ENCODE measurements at regions not wholly inside any gene's neighbourhood (a gene's known extent, or its start where the extent isn't known, plus 50 kb on each side); places are given as distances from the start of the nearest gene placed in this dataset.
"Not testable (repeated sequence)": the region's sequence is repeated elsewhere in the genome, so short reads cannot be mapped to it uniquely, and the experiment has no call there.

GRCh38 chr7:101740981-101741725, 76.3 kb upstream of the CUX1 start:
- no peak for DNase-seq (ENCODE audit: extremely low read depth, low read depth, low spot score)

GRCh38 chr7:101743241-101743994, 74.0 kb upstream of the CUX1 start:
- DNase-seq (ENCODE audit: extremely low read depth, low read depth, low spot score), result no peak

- DNase-seq (ENCODE audit: extremely low read depth, low read depth, low spot score), result no peak
Measured at GRCh38 chr7:101743995-101744360, 73.4 kb upstream of the CUX1 start.

GRCh38 chr7:101744588-101744987, 72.8 kb upstream of the CUX1 start:
- no peak for DNase-seq (ENCODE audit: extremely low read depth, low read depth, low spot score)

GRCh38 chr7:101746314-101746713, 71.1 kb upstream of the CUX1 start:
- DNase-seq (ENCODE audit: extremely low read depth, low read depth, low spot score), result no peak

GRCh38 chr7:101747053-101747878, 70.2 kb upstream of the CUX1 start:
- no peak for DNase-seq (ENCODE audit: extremely low read depth, low read depth, low spot score)

GRCh38 chr7:101747879-101748345, 69.5 kb upstream of the CUX1 start:
- no peak for DNase-seq (ENCODE audit: extremely low read depth, low read depth, low spot score)

- no peak for DNase-seq (ENCODE audit: extremely low read depth, low read depth, low spot score)
Measured at GRCh38 chr7:101749891-101750290, 67.5 kb upstream of the CUX1 start.

- no peak for DNase-seq (ENCODE audit: extremely low read depth, low read depth, low spot score)
Measured at GRCh38 chr7:101753316-101753715, 64.1 kb upstream of the CUX1 start.

GRCh38 chr7:101754424-101755159, 62.8 kb upstream of the CUX1 start:
- no peak for DNase-seq (ENCODE audit: extremely low read depth, low read depth, low spot score)

GRCh38 chr7:101757879-101758278, 59.5 kb upstream of the CUX1 start:
- no peak for DNase-seq (ENCODE audit: extremely low read depth, low read depth, low spot score)

GRCh38 chr7:101758519-101758918, 58.9 kb upstream of the CUX1 start:
- not testable (repeated sequence) for DNase-seq (ENCODE audit: extremely low read depth, low read depth, low spot score)

- no peak for DNase-seq (ENCODE audit: extremely low read depth, low read depth, low spot score)
Measured at GRCh38 chr7:101764221-101764620, 53.2 kb upstream of the CUX1 start.

- DNase-seq (ENCODE audit: extremely low read depth, low read depth, low spot score), result no peak
Measured at GRCh38 chr7:101767544-101767943, 49.9 kb upstream of the CUX1 start.

Data from glomerular endothelial cell (primary cell).